ENCODE measurements at regions not wholly inside any gene's neighbourhood (a gene's known extent, or its start where the extent isn't known, plus 50 kb on each side); places are given as distances from the start of the nearest gene placed in this dataset.

GRCh38 chr11:11117730-11118129, 235.3 kb downstream of the CSNK2A3 start:
- no peak for DNase-seq (ENCODE audit: low spot score)
- Histone ChIP-seq H3K9me3 (ENCODE audit: severe bottlenecking) (no peaks in the 10 kb centered on the region), H3K27ac (ENCODE audit: poor library complexity, severe bottlenecking) (no peak overlapping the region), H3K4me1 (ENCODE audit: insufficient read depth, poor library complexity, severe bottlenecking) (no peaks in the 10 kb centered on the region), H3K4me3 (ENCODE audit: severe bottlenecking) (no peak overlapping the region), H3K27me3 (ENCODE audit: insufficient read depth, poor library complexity, severe bottlenecking) (peaks cover 6% of the 10 kb centered on the region), H3K36me3 (ENCODE audit: low read depth) (no peaks in the 10 kb centered on the region)
- TF ChIP-seq, protein P1, sequence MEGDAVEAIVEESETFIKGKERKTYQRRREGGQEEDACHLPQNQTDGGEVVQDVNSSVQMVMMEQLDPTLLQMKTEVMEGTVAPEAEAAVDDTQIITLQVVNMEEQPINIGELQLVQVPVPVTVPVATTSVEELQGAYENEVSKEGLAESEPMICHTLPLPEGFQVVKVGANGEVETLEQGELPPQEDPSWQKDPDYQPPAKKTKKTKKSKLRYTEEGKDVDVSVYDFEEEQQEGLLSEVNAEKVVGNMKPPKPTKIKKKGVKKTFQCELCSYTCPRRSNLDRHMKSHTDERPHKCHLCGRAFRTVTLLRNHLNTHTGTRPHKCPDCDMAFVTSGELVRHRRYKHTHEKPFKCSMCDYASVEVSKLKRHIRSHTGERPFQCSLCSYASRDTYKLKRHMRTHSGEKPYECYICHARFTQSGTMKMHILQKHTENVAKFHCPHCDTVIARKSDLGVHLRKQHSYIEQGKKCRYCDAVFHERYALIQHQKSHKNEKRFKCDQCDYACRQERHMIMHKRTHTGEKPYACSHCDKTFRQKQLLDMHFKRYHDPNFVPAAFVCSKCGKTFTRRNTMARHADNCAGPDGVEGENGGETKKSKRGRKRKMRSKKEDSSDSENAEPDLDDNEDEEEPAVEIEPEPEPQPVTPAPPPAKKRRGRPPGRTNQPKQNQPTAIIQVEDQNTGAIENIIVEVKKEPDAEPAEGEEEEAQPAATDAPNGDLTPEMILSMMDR (IDR thresholded peaks at IDR 0.05; ENCODE audit: poor library complexity, severe bottlenecking): no peak
- ATAC-seq (ENCODE audit: low read depth): no peak

DNA sequence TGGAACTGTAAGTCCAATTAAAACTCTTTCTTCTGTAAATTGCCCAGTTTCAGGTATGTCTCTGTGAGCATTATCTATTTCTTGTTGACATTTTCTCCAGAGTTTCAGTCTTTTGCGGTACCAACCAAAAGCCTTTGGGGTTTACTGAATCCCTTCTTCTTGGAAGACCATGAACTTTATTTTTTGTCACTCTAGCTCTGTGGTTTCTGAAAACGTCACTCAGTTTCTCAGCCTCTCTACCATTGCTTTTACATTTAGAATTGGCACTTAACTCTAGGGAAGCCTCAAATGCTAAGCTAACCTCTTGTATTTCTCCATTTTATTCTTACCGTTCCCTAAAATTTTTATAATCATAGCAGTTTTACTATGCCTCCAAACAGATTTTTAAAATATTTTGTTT, 237.6 kb downstream of the CSNK2A3 start:
- no peak overlapping the region for H3K4me3 ChIP-seq (ENCODE audit: severe bottlenecking)
- H3K9me3 ChIP-seq (ENCODE audit: severe bottlenecking): no peaks in the 10 kb centered on the region
- TF ChIP-seq, protein P1 (IDR thresholded peaks at IDR 0.05; ENCODE audit: poor library complexity, severe bottlenecking): no peak
- no peaks in the 10 kb centered on the region for H3K4me1 ChIP-seq (ENCODE audit: insufficient read depth, poor library complexity, severe bottlenecking)
- peaks cover 6% of the 10 kb centered on the region for H3K27me3 ChIP-seq (ENCODE audit: insufficient read depth, poor library complexity, severe bottlenecking)
- no peak for DNase-seq (ENCODE audit: low spot score)
- H3K36me3 ChIP-seq (ENCODE audit: low read depth): no peaks in the 10 kb centered on the region
- no peak overlapping the region for H3K27ac ChIP-seq (ENCODE audit: poor library complexity, severe bottlenecking)
- ATAC-seq (ENCODE audit: low read depth): no peak

- no peak overlapping the region for H3K27ac ChIP-seq (ENCODE audit: poor library complexity, severe bottlenecking)
- peaks cover 6% of the 10 kb centered on the region for H3K27me3 ChIP-seq (ENCODE audit: insufficient read depth, poor library complexity, severe bottlenecking)
- DNase-seq (ENCODE audit: low spot score) (no peak), ATAC-seq (ENCODE audit: low read depth) (no peak)
- H3K4me1 ChIP-seq (ENCODE audit: insufficient read depth, poor library complexity, severe bottlenecking): no peaks in the 10 kb centered on the region
- no peaks in the 10 kb centered on the region for H3K36me3 ChIP-seq (ENCODE audit: low read depth)
- no peaks in the 10 kb centered on the region for H3K9me3 ChIP-seq (ENCODE audit: severe bottlenecking)
- H3K4me3 ChIP-seq (ENCODE audit: severe bottlenecking): no peak overlapping the region
- TF ChIP-seq, protein P1 (IDR thresholded peaks at IDR 0.05; ENCODE audit: poor library complexity, severe bottlenecking): no peak
Observed at GRCh38 chr11:11113626-11114025, 239.4 kb downstream of the CSNK2A3 start.

DNA sequence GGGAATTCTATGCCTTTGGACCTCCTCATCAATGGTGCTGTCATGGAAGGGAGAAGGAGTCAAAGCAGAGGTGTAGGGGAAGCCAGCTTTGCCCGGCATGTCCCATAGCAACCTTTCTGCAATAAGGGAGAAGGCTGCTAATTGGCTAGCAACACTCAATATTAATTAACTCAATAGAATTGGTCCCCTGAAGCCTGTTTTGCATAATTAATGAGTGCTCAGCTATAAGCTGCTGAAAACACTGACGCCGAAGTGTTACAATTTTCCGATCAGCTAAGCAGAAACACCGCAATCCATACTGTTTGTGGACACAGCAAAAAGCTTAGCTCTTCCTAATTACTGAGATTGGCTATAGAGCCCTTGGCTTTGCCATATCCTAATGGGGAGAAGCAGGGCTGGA, 245.0 kb downstream of the CSNK2A3 start:
- ATAC-seq (ENCODE audit: low read depth) (no peak), DNase-seq (ENCODE audit: low spot score) (no peak)
- no peaks in the 10 kb centered on the region for H3K4me1 ChIP-seq (ENCODE audit: insufficient read depth, poor library complexity, severe bottlenecking)
- H3K27ac ChIP-seq (ENCODE audit: poor library complexity, severe bottlenecking): no peak overlapping the region
- no peak overlapping the region for H3K4me3 ChIP-seq (ENCODE audit: severe bottlenecking)
- H3K9me3 ChIP-seq (ENCODE audit: severe bottlenecking): no peaks in the 10 kb centered on the region
- TF ChIP-seq, protein P1 (IDR thresholded peaks at IDR 0.05; ENCODE audit: poor library complexity, severe bottlenecking): no peak
- peaks cover 11% of the 10 kb centered on the region for H3K27me3 ChIP-seq (ENCODE audit: insufficient read depth, poor library complexity, severe bottlenecking)
- no peaks in the 10 kb centered on the region for H3K36me3 ChIP-seq (ENCODE audit: low read depth)

GRCh38 chr11:11107076-11107723, 245.8 kb downstream of the CSNK2A3 start:
- no peaks in the 10 kb centered on the region for H3K4me1 ChIP-seq (ENCODE audit: insufficient read depth, poor library complexity, severe bottlenecking)
- TF ChIP-seq, protein P1 (IDR thresholded peaks at IDR 0.05; ENCODE audit: poor library complexity, severe bottlenecking): no peak
- H3K9me3 ChIP-seq (ENCODE audit: severe bottlenecking): no peaks in the 10 kb centered on the region
- DNase-seq (ENCODE audit: low spot score) (no peak), ATAC-seq (ENCODE audit: low read depth) (no peak)
- H3K36me3 ChIP-seq (ENCODE audit: low read depth): no peaks in the 10 kb centered on the region
- no peak overlapping the region for H3K4me3 ChIP-seq (ENCODE audit: severe bottlenecking)
- no peak overlapping the region for H3K27ac ChIP-seq (ENCODE audit: poor library complexity, severe bottlenecking)
- H3K27me3 ChIP-seq (ENCODE audit: insufficient read depth, poor library complexity, severe bottlenecking): peaks cover 16% of the 10 kb centered on the region
